ENCODE measurements at regions not wholly inside any gene's neighbourhood (a gene's known extent, or its start where the extent isn't known, plus 50 kb on each side); places are given as distances from the start of the nearest gene placed in this dataset.

- DNase-seq (ENCODE audit: low spot score), result no peak
Measured at GRCh38 chrX:98371994-98372393, 1488.3 kb downstream of the RPA4 start.

GRCh38 chrX:98379134-98379533 is 1495.4 kb downstream of the RPA4 start:
- DNase-seq (ENCODE audit: low spot score), result no peak

GRCh38 chrX:98380106-98380505 is 1496.4 kb downstream of the RPA4 start:
- no peak for DNase-seq (ENCODE audit: low spot score)

- no peak for DNase-seq (ENCODE audit: low spot score)
Measured at GRCh38 chrX:98380556-98380955, 1496.8 kb downstream of the RPA4 start.

GRCh38 chrX:98398542-98398941 is 1514.8 kb downstream of the RPA4 start:
- no peak for DNase-seq (ENCODE audit: low spot score)

- DNase-seq (ENCODE audit: low spot score), result no peak
Measured at GRCh38 chrX:98405376-98405775, 1521.7 kb downstream of the RPA4 start.

- DNase-seq (ENCODE audit: low spot score), result no peak
Measured at GRCh38 chrX:98407584-98407983, 1523.9 kb downstream of the RPA4 start.

- DNase-seq (ENCODE audit: low spot score), result no peak
Measured at GRCh38 chrX:98409867-98410266, 1526.2 kb downstream of the RPA4 start.

GRCh38 chrX:98412058-98412457 is 1528.3 kb downstream of the RPA4 start:
- no peak for DNase-seq (ENCODE audit: low spot score)

- DNase-seq (ENCODE audit: low spot score), result no peak
Measured at GRCh38 chrX:98422536-98422935, 1538.8 kb downstream of the RPA4 start.

- DNase-seq (ENCODE audit: low spot score), result no peak
Measured at GRCh38 chrX:98432413-98432812, 1548.7 kb downstream of the RPA4 start.

GRCh38 chrX:98448524-98448923 is 1564.8 kb downstream of the RPA4 start:
- DNase-seq (ENCODE audit: low spot score), result no peak

GRCh38 chrX:98452456-98452855 is 1568.7 kb downstream of the RPA4 start:
- DNase-seq (ENCODE audit: low spot score), result no peak

- no peak for DNase-seq (ENCODE audit: low spot score)
Measured at GRCh38 chrX:98459669-98460068, 1576.0 kb downstream of the RPA4 start.

GRCh38 chrX:98480606-98481005 is 1596.9 kb downstream of the RPA4 start:
- no peak for DNase-seq (ENCODE audit: low spot score)

GRCh38 chrX:98481636-98482035 is 1597.9 kb downstream of the RPA4 start:
- no peak for DNase-seq (ENCODE audit: low spot score)

GRCh38 chrX:98490670-98491069 is 1607.0 kb downstream of the RPA4 start:
- DNase-seq (ENCODE audit: low spot score), result no peak

- no peak for DNase-seq (ENCODE audit: low spot score)
Measured at GRCh38 chrX:98501426-98501825, 1617.7 kb downstream of the RPA4 start.

- DNase-seq (ENCODE audit: low spot score), result no peak
Measured at GRCh38 chrX:98506907-98507306, 1623.2 kb downstream of the RPA4 start.

- no peak for DNase-seq (ENCODE audit: low spot score)
Measured at GRCh38 chrX:98514032-98514431, 1630.3 kb downstream of the RPA4 start.

GRCh38 chrX:98516120-98516519 is 1632.4 kb downstream of the RPA4 start:
- no peak for DNase-seq (ENCODE audit: low spot score)

GRCh38 chrX:98523026-98523425 is 1639.3 kb downstream of the RPA4 start:
- DNase-seq (ENCODE audit: low spot score), result no peak

GRCh38 chrX:98523521-98523920 is 1639.8 kb downstream of the RPA4 start:
- no peak for DNase-seq (ENCODE audit: low spot score)

GRCh38 chrX:98548519-98548918 is 1664.8 kb downstream of the RPA4 start:
- no peak for DNase-seq (ENCODE audit: low spot score)

- DNase-seq (ENCODE audit: low spot score), result no peak
Measured at GRCh38 chrX:98568795-98569194, 1685.1 kb downstream of the RPA4 start.

Data from AG20443 (cell line).